ENCODE measurements at regions not wholly inside any gene's neighbourhood (a gene's known extent, or its start where the extent isn't known, plus 50 kb on each side); places are given as distances from the start of the nearest gene placed in this dataset.

GRCh38 chr6:54602591-54602990 lies 244.0 kb upstream of the FAM83B start:
- Histone ChIP-seq H3K27me3 (ENCODE audit: insufficient read depth, low read length) (no peaks in the 10 kb centered on the region), H3K79me1 (ENCODE audit: insufficient read depth, low read depth, low read length, poor library complexity, severe bottlenecking) (no peaks in the 10 kb centered on the region), H2BK12ac (ENCODE audit: insufficient read length, low read depth, low read length) (no peak overlapping the region), H3K56ac (ENCODE audit: insufficient read length, low read depth, low read length) (no peak overlapping the region), H3T11ph (ENCODE audit: low read length) (no peak overlapping the region), H2BK120ac (ENCODE audit: low read depth, low read length, poor library complexity, severe bottlenecking) (no peak overlapping the region), H2BK5ac (ENCODE audit: insufficient read length, low read length) (no peak overlapping the region), H3K4me1 (ENCODE audit: insufficient read depth, low read length) (no peaks in the 10 kb centered on the region), H2BK20ac (ENCODE audit: low read depth, low read length, poor library complexity, severe bottlenecking) (no peak overlapping the region), H3K4ac (ENCODE audit: low read depth, low read length) (no peak overlapping the region), H3K4me2 (ENCODE audit: insufficient read depth, insufficient read length, low read length) (no peak overlapping the region), H2AK5ac (ENCODE audit: insufficient read length, low read length) (no peak overlapping the region), H3K79me2 (ENCODE audit: insufficient read depth, low read length) (no peaks in the 10 kb centered on the region), H4K20me1 (ENCODE audit: control insufficient read depth, insufficient read depth, insufficient read length) (no peaks in the 10 kb centered on the region), H2AFZ (ENCODE audit: low read length) (no peak overlapping the region), H4K91ac (ENCODE audit: insufficient read length, low read depth, low read length) (no peak overlapping the region), H3K23me2 (ENCODE audit: insufficient read length, low read depth, low read length, poor library complexity, severe bottlenecking) (no peaks in the 10 kb centered on the region), H3K27ac (ENCODE audit: insufficient read length, low read depth, low read length) (no peak overlapping the region), H4K5ac (ENCODE audit: insufficient read length, low read depth, low read length) (no peak overlapping the region), H3K23ac (ENCODE audit: insufficient read length, low read depth, low read length) (no peak overlapping the region), H3K9me3 (ENCODE audit: control insufficient read depth, low read depth, low read length) (no peaks in the 10 kb centered on the region), H3K14ac (ENCODE audit: insufficient read depth, low read length) (no peak overlapping the region), H4K8ac (replicated peaks; ENCODE audit: insufficient read length, low read depth, low read length) (no peak overlapping the region), H3K18ac (ENCODE audit: insufficient read length, low read depth, low read length) (no peak overlapping the region), H2BK15ac (ENCODE audit: low read depth, low read length) (no peak overlapping the region), H3K9ac (ENCODE audit: extremely low read depth, insufficient read length, low read length) (no peak overlapping the region)
- Mint-ChIP-seq H3K4me3 (no peak overlapping the region), H3K27me3 (ENCODE audit: low read depth) (no peaks in the 10 kb centered on the region), H3K4me1 (no peaks in the 10 kb centered on the region), H3K9me3 (peaks cover 0 to 4% of the 10 kb centered on the region in 2 experiments; a peak in 2 of 5 replicates), H3K36me3 (ENCODE audit: insufficient read depth in 1 of 3, low read depth in 3 of 3) (peaks cover 0 to 2% (median 0%) of the 10 kb centered on the region in 3 experiments; a peak in 3 of 7 replicates), H3K27ac (no peak overlapping the region)
- TF ChIP-seq CTCF (conservative IDR thresholded peaks at IDR 0.05): no peak
- whole genome bisulfite sequencing (ENCODE audit: extremely low coverage, insufficient read length, low lambda C conversion rate): no CpG with 5 or more reads among the region's 3 CpGs
- no peak for DNase-seq

Measured in H9 (cell line).